Naive B cell (primary cell): ENCODE measurements at regions not wholly inside any gene's neighbourhood (a gene's known extent, or its start where the extent isn't known, plus 50 kb on each side); places are given as distances from the start of the nearest gene placed in this dataset.
"Not testable (repeated sequence)": the region's sequence is repeated elsewhere in the genome, so short reads cannot be mapped to it uniquely, and the experiment has no call there.

Experiments used
- ATAC-seq, 2 donors: fragments of 150-1000 bp; cut with Tn5 transposase; 2 replicates each; pipeline ENCODE4 v1.10.0; 2021; ENCODE audit warnings: low read depth in 2 of 2, mild to moderate bottlenecking in 2 of 2, moderate library complexity in 2 of 2
- DNase-seq: peaks from one replicate; pipeline ENCODE4 v3.0.0; 2022
- H3K27ac Mint-ChIP-seq, 6 donors: one replicate each; pipeline ENCODE4 v1.8.0; 2020 to 2022; ENCODE audit warnings: mild to moderate bottlenecking in 6 of 6, mixed read lengths in 6 of 6, moderate library complexity in 5 of 6, inconsistent platforms in 2 of 6
- H3K27me3 Mint-ChIP-seq, 3 donors: one replicate each; pipeline ENCODE4 v1.8.0; 2021 to 2022; ENCODE audit warnings: mixed read lengths in 3 of 3, mild to moderate bottlenecking in 1 of 3
- H3K36me3 Mint-ChIP-seq, 2 donors: one replicate each; pipeline ENCODE4 v1.8.0; 2020 to 2022; ENCODE audit warnings: mixed read lengths in 2 of 2, inconsistent platforms in 1 of 2, mild to moderate bottlenecking in 1 of 2
- H3K4me1 Mint-ChIP-seq, 3 donors: one replicate each; pipeline ENCODE4 v1.8.0; 2020 to 2022; ENCODE audit warnings: mixed read lengths in 3 of 3, inconsistent platforms in 1 of 3, mild to moderate bottlenecking in 1 of 3, moderate library complexity in 1 of 3
- H3K4me3 Mint-ChIP-seq, 8 donors: one replicate each; pipeline ENCODE4 v1.8.0; 2020 to 2022; ENCODE audit warnings: mild to moderate bottlenecking in 8 of 8, mixed read lengths in 8 of 8, moderate library complexity in 8 of 8, inconsistent platforms in 2 of 8
- H3K9me3 Mint-ChIP-seq, 7 donors: one replicate each; pipeline ENCODE4 v1.8.0; 2020 to 2022; ENCODE audit warnings: mixed read lengths in 7 of 7, mild to moderate bottlenecking in 5 of 7, inconsistent platforms in 2 of 7, moderate library complexity in 1 of 7

DNA sequence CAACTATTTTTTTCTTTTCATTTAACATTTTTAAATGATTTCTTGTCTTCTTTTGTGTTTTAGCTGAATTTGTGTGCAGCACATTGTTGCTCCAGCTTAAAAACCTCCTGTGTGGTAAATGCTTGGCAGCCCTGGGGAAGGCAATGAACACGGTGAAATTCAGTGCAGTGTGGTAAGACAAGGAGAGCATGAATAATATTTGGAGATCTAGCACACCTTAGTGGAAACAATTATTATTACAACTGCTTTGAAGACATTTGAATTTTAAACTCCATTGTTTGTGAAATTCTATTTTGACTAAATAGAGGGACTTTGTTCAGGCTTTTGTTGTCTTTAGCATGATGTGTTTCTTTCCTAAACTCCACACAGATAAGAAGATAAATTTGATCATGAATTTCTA lies 242.6 kb upstream of the CXADR start:
- DNase-seq = no peak
- no peaks in the 10 kb centered on the region for H3K27me3 Mint-ChIP-seq
- ATAC-seq = no peak
- H3K36me3 Mint-ChIP-seq = no peaks in the 10 kb centered on the region
- H3K4me3 Mint-ChIP-seq = no peak overlapping the region
- peaks cover 0 to 7% (median 4%) of the 10 kb centered on the region in 7 donors for H3K9me3 Mint-ChIP-seq
- H3K4me1 Mint-ChIP-seq = no peaks in the 10 kb centered on the region
- H3K27ac Mint-ChIP-seq = no peak overlapping the region

DNA sequence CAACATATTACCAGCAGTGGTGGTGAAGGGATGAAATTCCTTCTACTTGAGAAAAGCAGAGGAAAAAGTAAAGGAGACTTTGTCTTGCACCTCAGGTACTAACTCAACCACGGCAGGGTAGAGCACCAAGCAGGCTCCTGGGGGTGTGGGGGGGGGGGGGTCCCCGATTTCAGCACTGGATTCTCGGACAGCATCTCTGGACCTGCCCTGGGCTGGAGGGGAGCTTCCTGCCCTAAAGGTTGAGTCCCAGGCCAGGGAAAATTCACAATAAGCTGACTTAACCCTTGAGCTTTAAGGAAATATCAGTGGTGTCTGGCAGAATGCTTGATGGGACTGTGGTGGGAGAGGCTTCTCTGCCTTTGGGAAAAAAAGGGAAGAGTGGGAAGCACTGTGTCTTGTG lies 233.2 kb upstream of the CXADR start:
- DNase-seq = no peak
- Mint-ChIP-seq H3K9me3 (peaks cover 14 to 55% (median 16%) of the 10 kb centered on the region in 7 donors), H3K27me3 (no peaks in the 10 kb centered on the region)

GRCh38 chr21:17293016-17293562 lies 219.8 kb upstream of the CXADR start:
- not testable (repeated sequence) for H3K36me3 Mint-ChIP-seq, H3K4me1 Mint-ChIP-seq, DNase-seq, H3K27me3 Mint-ChIP-seq, H3K27ac Mint-ChIP-seq, ATAC-seq, H3K4me3 Mint-ChIP-seq
- peaks cover 0 to 46% (median 24%) of the 10 kb centered on the region in 7 donors for H3K9me3 Mint-ChIP-seq

More for the DNA sequence above, 233.2 kb upstream of the CXADR start:
- Mint-ChIP-seq H3K4me3 (no peak overlapping the region), H3K27ac (peak overlapping the region in 1 of 6 donors; percentile 10), H3K36me3 (peaks cover 0 to 5% of the 10 kb centered on the region in 2 donors), H3K4me1 (no peaks in the 10 kb centered on the region)
- ATAC-seq = no peak

DNA sequence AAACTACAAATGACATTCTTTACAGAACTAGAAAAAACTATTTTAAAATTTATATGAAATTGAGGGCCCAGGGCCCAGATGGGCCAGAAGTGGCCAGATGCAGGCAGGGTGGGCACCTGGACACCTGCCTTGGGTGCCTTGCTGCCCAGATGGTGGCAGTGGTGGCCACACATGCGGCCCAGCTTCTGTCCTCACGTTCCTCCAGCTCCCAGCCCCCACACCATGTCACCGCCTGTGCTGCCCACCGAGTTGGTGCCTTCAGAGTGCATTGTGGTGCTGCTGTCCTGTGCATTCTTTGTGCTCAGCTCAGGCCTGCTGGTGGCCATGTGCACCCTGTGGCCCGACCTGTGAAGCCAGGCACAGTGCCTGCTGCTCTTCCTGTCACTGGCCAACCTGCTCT lies 216.8 kb upstream of the CXADR start:
- H3K4me1 Mint-ChIP-seq = no peaks in the 10 kb centered on the region
- peaks cover 0 to 48% (median 26%) of the 10 kb centered on the region in 7 donors for H3K9me3 Mint-ChIP-seq
- no peak overlapping the region for H3K4me3 Mint-ChIP-seq
- DNase-seq = no peak
- no peak for ATAC-seq
- H3K27me3 Mint-ChIP-seq = no peaks in the 10 kb centered on the region
- H3K36me3 Mint-ChIP-seq = no peaks in the 10 kb centered on the region
- H3K27ac Mint-ChIP-seq = no peak overlapping the region

DNA sequence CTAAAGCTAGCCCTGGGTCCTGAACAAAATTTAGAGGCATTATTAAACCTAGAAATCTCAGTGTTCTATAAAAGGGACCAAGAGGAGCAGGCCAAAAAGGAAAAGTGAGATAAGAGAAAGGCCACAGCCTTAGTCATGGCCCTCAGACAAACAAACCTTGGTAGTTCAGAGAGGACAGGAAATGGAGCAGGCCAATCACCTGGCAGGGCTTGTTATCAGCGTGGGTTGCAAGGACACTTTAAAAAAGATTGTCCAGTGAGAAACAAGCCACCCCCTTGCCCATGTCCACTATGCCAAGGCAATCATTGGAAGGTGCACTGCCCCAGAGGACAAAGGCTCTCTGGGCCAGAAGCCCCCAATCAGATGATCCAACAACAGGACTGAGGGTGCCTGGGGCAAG lies 213.3 kb upstream of the CXADR start:
- not testable (repeated sequence) for H3K4me1 Mint-ChIP-seq, DNase-seq, H3K36me3 Mint-ChIP-seq, H3K27me3 Mint-ChIP-seq, ATAC-seq, H3K27ac Mint-ChIP-seq, H3K4me3 Mint-ChIP-seq
- H3K9me3 Mint-ChIP-seq = peaks cover 11 to 42% (median 28%) of the 10 kb centered on the region in 7 donors

- H3K27ac Mint-ChIP-seq, H3K4me3 Mint-ChIP-seq, H3K4me1 Mint-ChIP-seq, H3K36me3 Mint-ChIP-seq, ATAC-seq, DNase-seq, H3K27me3 Mint-ChIP-seq: not testable (repeated sequence)
- peaks cover 5 to 18% (median 7%) of the 10 kb centered on the region in 7 donors for H3K9me3 Mint-ChIP-seq
These were observed 185.1 kb upstream of the CXADR start for GRCh38 chr21:17327715-17328114.

DNA sequence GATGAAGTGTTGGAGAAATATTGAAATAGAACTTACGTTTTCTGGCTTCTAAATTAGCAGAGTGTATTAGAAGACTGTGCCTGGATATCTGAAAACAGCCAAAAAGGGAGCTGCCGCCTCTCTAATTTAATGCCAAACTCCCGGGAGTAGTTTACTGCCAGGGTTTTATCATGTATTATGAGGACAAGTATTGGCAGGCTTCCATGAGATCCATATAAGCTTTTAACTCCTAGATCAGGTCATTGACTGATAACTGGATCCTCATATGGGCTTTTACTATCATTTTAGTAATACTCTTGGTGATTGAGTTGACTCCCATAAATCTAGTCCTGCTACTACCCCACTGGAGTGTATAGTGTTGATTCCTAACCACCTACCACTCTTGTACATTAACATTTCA lies 178.4 kb upstream of the CXADR start:
- H3K27me3 Mint-ChIP-seq = no peaks in the 10 kb centered on the region
- ATAC-seq (no peak), DNase-seq (no peak)
- H3K9me3 Mint-ChIP-seq = peaks cover 0 to 6% (median 5%) of the 10 kb centered on the region in 7 donors
- H3K4me1 Mint-ChIP-seq = no peaks in the 10 kb centered on the region
- H3K4me3 Mint-ChIP-seq = no peak overlapping the region
- H3K36me3 Mint-ChIP-seq = no peaks in the 10 kb centered on the region
- no peak overlapping the region for H3K27ac Mint-ChIP-seq

DNA sequence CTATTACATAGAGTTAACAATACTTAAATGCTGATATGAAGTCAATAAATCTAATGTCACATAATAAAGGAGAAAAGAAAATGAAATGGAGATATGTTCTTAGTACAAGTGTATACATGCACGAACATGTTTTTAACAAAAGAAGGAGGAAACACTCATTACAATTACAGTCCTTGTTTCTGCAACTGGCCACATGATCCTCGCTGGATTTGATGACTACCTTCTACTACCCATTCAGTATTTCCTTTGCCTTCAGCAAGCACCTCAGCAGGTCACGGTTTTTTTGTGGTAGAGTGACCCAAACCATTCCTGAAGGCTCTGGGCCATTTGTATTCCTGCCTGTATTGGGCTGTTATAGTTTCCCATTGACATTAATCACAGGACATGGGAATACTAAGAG lies 172.8 kb upstream of the CXADR start:
- DNase-seq (no peak), ATAC-seq (no peak)
- Mint-ChIP-seq H3K4me1 (no peaks in the 10 kb centered on the region), H3K9me3 (peaks cover 6 to 15% (median 11%) of the 10 kb centered on the region in 7 donors), H3K36me3 (no peaks in the 10 kb centered on the region), H3K27me3 (no peaks in the 10 kb centered on the region), H3K27ac (no peak overlapping the region), H3K4me3 (no peak overlapping the region)

GRCh38 chr21:17343055-17343454 lies 169.8 kb upstream of the CXADR start:
- no peaks in the 10 kb centered on the region for H3K4me1 Mint-ChIP-seq
- H3K4me3 Mint-ChIP-seq = no peak overlapping the region
- no peaks in the 10 kb centered on the region for H3K27me3 Mint-ChIP-seq
- peaks cover 2 to 15% (median 14%) of the 10 kb centered on the region in 7 donors for H3K9me3 Mint-ChIP-seq
- DNase-seq (no peak), ATAC-seq (no peak)
- H3K36me3 Mint-ChIP-seq = no peaks in the 10 kb centered on the region
- no peak overlapping the region for H3K27ac Mint-ChIP-seq

- Mint-ChIP-seq H3K4me1 (no peaks in the 10 kb centered on the region), H3K36me3 (no peaks in the 10 kb centered on the region), H3K4me3 (no peak overlapping the region), H3K27ac (no peak overlapping the region), H3K27me3 (peaks cover 0 to 8% (median 0%) of the 10 kb centered on the region in 3 donors), H3K9me3 (peaks cover 0 to 22% (median 13%) of the 10 kb centered on the region in 7 donors)
- DNase-seq (no peak), ATAC-seq (no peak)
These were observed 164.5 kb upstream of the CXADR start for GRCh38 chr21:17348357-17348756.

- Mint-ChIP-seq H3K4me3 (no peak overlapping the region), H3K27ac (no peak overlapping the region), H3K9me3 (peaks cover 2 to 19% (median 11%) of the 10 kb centered on the region in 7 donors), H3K27me3 (peaks cover 0 to 8% (median 0%) of the 10 kb centered on the region in 3 donors), H3K36me3 (no peaks in the 10 kb centered on the region), H3K4me1 (no peaks in the 10 kb centered on the region)
- DNase-seq (no peak), ATAC-seq (no peak)
These were observed 164.0 kb upstream of the CXADR start for GRCh38 chr21:17348849-17349248.

- H3K9me3 Mint-ChIP-seq = peaks cover 2 to 18% (median 8%) of the 10 kb centered on the region in 7 donors
- no peaks in the 10 kb centered on the region for H3K4me1 Mint-ChIP-seq
- no peaks in the 10 kb centered on the region for H3K36me3 Mint-ChIP-seq
- H3K27me3 Mint-ChIP-seq = peaks cover 0 to 8% (median 0%) of the 10 kb centered on the region in 3 donors
- no peak overlapping the region for H3K27ac Mint-ChIP-seq
- no peak overlapping the region for H3K4me3 Mint-ChIP-seq
- ATAC-seq = no peak
- no peak for DNase-seq
These were observed 161.1 kb upstream of the CXADR start for GRCh38 chr21:17351766-17352165.

GRCh38 chr21:17352996-17353655 lies 159.7 kb upstream of the CXADR start:
- no peak overlapping the region for H3K4me3 Mint-ChIP-seq
- no peak for ATAC-seq
- no peaks in the 10 kb centered on the region for H3K36me3 Mint-ChIP-seq
- no peak overlapping the region for H3K27ac Mint-ChIP-seq
- H3K27me3 Mint-ChIP-seq = peaks cover 0 to 8% (median 0%) of the 10 kb centered on the region in 3 donors
- no peak for DNase-seq
- H3K9me3 Mint-ChIP-seq = peaks cover 2 to 18% (median 6%) of the 10 kb centered on the region in 7 donors
- H3K4me1 Mint-ChIP-seq = no peaks in the 10 kb centered on the region

GRCh38 chr21:17359781-17360180 lies 153.1 kb upstream of the CXADR start:
- Mint-ChIP-seq H3K36me3 (no peaks in the 10 kb centered on the region), H3K4me1 (no peaks in the 10 kb centered on the region), H3K9me3 (peaks cover 0 to 7% (median 5%) of the 10 kb centered on the region in 7 donors), H3K27me3 (no peaks in the 10 kb centered on the region), H3K27ac (no peak overlapping the region), H3K4me3 (no peak overlapping the region)
- DNase-seq (no peak), ATAC-seq (no peak)
